ENCODE measurements at regions not wholly inside any gene's neighbourhood (a gene's known extent, or its start where the extent isn't known, plus 50 kb on each side); places are given as distances from the start of the nearest gene placed in this dataset.

DNA sequence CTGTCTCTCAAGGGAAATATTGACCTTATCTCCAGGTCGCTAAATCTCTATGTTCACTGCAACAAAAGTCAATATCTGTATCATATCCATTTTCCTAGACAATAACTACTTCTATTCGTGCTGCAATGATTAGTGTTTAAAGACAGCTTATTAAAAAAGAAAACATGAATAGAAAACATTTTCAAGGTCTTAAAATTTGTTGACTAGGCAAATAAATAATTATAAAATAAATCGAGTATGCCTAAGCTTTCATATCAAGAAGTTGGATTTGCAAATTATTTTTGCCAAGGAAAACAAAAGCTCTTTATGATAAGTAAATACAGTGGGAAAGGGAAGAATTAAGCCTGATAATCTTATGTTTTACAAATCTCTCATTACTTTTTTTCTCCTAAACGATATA, 428.5 kb downstream of the NUP35 start:
- H3K9me3 ChIP-seq (replicated peaks) = peaks cover 28% of the 10 kb centered on the region
- intact Hi-C loops (cut with micrococcal nuclease) = no loop called here
- no peaks in the 10 kb centered on the region for H3K4me1 ChIP-seq
- TF ChIP-seq, protein P1, sequence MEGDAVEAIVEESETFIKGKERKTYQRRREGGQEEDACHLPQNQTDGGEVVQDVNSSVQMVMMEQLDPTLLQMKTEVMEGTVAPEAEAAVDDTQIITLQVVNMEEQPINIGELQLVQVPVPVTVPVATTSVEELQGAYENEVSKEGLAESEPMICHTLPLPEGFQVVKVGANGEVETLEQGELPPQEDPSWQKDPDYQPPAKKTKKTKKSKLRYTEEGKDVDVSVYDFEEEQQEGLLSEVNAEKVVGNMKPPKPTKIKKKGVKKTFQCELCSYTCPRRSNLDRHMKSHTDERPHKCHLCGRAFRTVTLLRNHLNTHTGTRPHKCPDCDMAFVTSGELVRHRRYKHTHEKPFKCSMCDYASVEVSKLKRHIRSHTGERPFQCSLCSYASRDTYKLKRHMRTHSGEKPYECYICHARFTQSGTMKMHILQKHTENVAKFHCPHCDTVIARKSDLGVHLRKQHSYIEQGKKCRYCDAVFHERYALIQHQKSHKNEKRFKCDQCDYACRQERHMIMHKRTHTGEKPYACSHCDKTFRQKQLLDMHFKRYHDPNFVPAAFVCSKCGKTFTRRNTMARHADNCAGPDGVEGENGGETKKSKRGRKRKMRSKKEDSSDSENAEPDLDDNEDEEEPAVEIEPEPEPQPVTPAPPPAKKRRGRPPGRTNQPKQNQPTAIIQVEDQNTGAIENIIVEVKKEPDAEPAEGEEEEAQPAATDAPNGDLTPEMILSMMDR (IDR thresholded peaks at IDR 0.05; ENCODE audit: borderline replicate concordance) = no peak
- no peak overlapping the region for H3K4me3 ChIP-seq
- H3K36me3 ChIP-seq = no peaks in the 10 kb centered on the region
- no peak overlapping the region for H3K27ac ChIP-seq (replicated peaks)
- no peaks in the 10 kb centered on the region for H3K27me3 ChIP-seq (ENCODE audit: low read depth)
- no peak for DNase-seq

DNA sequence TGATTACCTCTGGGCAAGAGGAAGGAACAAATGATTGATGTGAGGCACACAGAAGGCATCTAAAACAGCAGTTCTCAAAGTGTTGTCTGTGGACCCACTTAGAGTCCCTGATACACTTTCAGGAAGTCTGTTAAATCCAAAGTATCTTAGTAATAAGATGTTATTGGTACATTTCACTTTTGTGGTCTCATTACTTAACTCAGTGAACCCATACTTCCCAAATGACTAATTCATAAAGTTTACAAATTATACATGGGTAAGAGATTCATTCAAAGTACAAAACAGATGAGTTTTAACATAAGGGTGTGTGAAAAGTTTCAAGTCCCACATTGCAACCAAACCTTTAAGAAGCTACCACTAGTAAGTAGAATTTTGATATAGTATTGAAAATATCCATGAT, 440.5 kb downstream of the NUP35 start:
- Histone ChIP-seq H3K27ac (replicated peaks) (no peak overlapping the region), H3K27me3 (ENCODE audit: low read depth) (no peaks in the 10 kb centered on the region), H3K4me1 (no peaks in the 10 kb centered on the region), H3K4me3 (no peak overlapping the region), H3K9me3 (replicated peaks) (no peaks in the 10 kb centered on the region), H3K36me3 (no peaks in the 10 kb centered on the region)
- intact Hi-C loops (cut with micrococcal nuclease) = no loop called here
- no peak for DNase-seq
- TF ChIP-seq, protein P1 (IDR thresholded peaks at IDR 0.05; ENCODE audit: borderline replicate concordance) = no peak

DNA sequence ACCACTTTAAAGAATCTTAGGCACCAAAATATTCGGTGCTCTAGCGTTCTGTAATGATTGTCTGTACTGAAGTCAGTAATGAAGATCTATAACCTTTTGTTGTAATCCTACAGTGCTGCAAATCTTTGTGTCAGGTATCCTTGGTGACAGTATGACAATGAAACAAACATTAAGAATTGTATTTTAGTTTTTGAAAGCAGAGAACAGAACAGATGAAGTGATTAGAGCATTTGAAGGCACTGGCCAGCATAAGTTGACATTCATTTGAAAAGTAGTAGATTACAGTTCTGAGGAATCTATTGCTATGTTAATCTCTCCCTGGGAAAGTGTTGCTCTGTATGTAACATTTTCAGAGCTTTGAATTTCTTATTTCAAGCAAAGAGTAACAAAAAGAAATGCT, 451.2 kb downstream of the NUP35 start:
- no peak overlapping the region for H3K27ac ChIP-seq (replicated peaks)
- no peaks in the 10 kb centered on the region for H3K4me1 ChIP-seq
- H3K36me3 ChIP-seq = no peaks in the 10 kb centered on the region
- no peak overlapping the region for H3K4me3 ChIP-seq
- TF ChIP-seq, protein P1 (IDR thresholded peaks at IDR 0.05; ENCODE audit: borderline replicate concordance) = no peak
- DNase-seq = no peak
- peaks cover 10% of the 10 kb centered on the region for H3K9me3 ChIP-seq (replicated peaks)
- intact Hi-C loops (cut with micrococcal nuclease) = no loop called here
- no peaks in the 10 kb centered on the region for H3K27me3 ChIP-seq (ENCODE audit: low read depth)

DNA sequence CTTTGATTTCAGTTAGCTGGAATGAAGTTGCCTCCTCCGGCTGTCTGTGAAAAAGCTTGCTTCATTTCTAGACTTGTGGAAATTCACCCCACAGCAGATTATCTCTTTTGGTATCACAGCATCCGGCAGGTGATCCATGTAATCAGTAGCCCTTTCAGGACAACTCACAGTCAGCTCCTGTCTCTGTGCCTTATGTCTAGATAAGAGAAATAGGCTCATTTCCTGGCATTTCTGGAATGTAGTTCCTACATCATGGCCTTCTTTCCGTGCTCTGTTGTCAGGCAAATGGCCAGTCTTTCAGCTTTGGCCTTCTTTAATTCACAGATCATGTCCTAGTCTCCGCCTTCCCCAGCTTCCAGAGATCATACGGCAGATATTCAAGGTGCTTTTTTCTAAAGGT, 455.4 kb downstream of the NUP35 start:
- H3K27me3 ChIP-seq (ENCODE audit: low read depth) = no peaks in the 10 kb centered on the region
- H3K9me3 ChIP-seq (replicated peaks) = peaks cover 5% of the 10 kb centered on the region
- no peaks in the 10 kb centered on the region for H3K4me1 ChIP-seq
- no peak overlapping the region for H3K4me3 ChIP-seq
- intact Hi-C loops (cut with micrococcal nuclease) = no loop called here
- no peak for DNase-seq
- H3K36me3 ChIP-seq = no peaks in the 10 kb centered on the region
- no peak overlapping the region for H3K27ac ChIP-seq (replicated peaks)
- TF ChIP-seq, protein P1 (IDR thresholded peaks at IDR 0.05; ENCODE audit: borderline replicate concordance) = no peak

DNA sequence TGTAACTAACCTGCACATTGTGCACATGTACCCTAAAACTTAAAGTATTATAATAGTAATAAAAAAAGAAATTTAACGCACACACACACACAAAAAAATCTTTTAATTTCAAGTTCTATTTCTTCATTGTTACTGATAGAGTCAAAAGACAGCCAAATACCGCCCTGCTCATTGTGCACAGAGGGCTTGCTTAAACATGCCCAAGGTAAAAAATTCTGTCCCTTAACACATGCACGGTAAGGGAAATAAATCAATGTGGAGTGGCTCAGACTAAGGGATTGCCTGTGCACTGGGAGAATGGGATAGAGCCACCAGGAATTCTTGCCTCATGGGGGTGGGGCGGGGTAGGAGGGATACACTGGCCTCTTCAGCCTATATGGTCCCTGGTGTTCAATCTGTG, 468.0 kb downstream of the NUP35 start:
- H3K4me1 ChIP-seq = no peaks in the 10 kb centered on the region
- intact Hi-C loops (cut with micrococcal nuclease) = no loop called here
- no peak for DNase-seq
- H3K4me3 ChIP-seq = no peak overlapping the region
- TF ChIP-seq, protein P1 (IDR thresholded peaks at IDR 0.05; ENCODE audit: borderline replicate concordance) = no peak
- no peaks in the 10 kb centered on the region for H3K36me3 ChIP-seq
- H3K27ac ChIP-seq (replicated peaks) = no peak overlapping the region
- peaks cover 4% of the 10 kb centered on the region for H3K9me3 ChIP-seq (replicated peaks)
- no peaks in the 10 kb centered on the region for H3K27me3 ChIP-seq (ENCODE audit: low read depth)

DNA sequence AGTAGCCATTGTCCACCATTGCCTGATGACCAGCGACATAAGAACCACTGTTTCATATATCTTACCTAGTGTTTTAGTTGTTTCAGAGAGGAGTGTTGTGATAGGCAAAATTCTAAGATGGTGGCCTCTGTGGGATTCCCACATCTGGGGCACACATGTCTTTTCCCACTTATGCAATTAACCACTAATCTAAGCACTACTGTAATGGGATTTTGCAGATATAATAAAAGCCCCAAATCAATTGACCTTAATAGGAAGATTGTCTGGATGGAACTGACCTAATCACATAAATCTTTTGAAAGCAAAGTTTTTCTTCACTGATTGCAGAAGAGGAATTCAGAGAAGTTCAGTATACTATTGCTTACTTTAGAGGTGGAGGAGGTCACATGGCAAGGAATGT, 469.9 kb downstream of the NUP35 start:
- TF ChIP-seq, protein P1 (IDR thresholded peaks at IDR 0.05; ENCODE audit: borderline replicate concordance) = no peak
- Histone ChIP-seq H3K4me1 (no peaks in the 10 kb centered on the region), H3K27me3 (ENCODE audit: low read depth) (no peaks in the 10 kb centered on the region), H3K36me3 (no peaks in the 10 kb centered on the region), H3K27ac (replicated peaks) (no peak overlapping the region), H3K4me3 (no peak overlapping the region), H3K9me3 (replicated peaks) (peaks cover 4% of the 10 kb centered on the region)
- no peak for DNase-seq
- intact Hi-C loops (cut with micrococcal nuclease) = no loop called here

Data from left ventricle myocardium inferior (tissue), 1 donor.